ENCODE measurements at regions not wholly inside any gene's neighbourhood (a gene's known extent, or its start where the extent isn't known, plus 50 kb on each side); places are given as distances from the start of the nearest gene placed in this dataset.

GRCh38 chr3:193754719-193755118, 161.7 kb downstream of the OPA1 start:
- DNase-seq (ENCODE audit: low read depth in 4 of 4, low spot score in 3 of 4): no peak

- DNase-seq (ENCODE audit: low read depth in 4 of 4, low spot score in 3 of 4): no peak
Measured at GRCh38 chr3:193756536-193756935, 163.5 kb downstream of the OPA1 start.

- DNase-seq (ENCODE audit: low read depth in 4 of 4, low spot score in 3 of 4): no peak
Measured at GRCh38 chr3:193757457-193757856, 164.4 kb downstream of the OPA1 start.

- DNase-seq (ENCODE audit: low read depth in 4 of 4, low spot score in 3 of 4): no peak
Measured at GRCh38 chr3:193761969-193762368, 169.0 kb downstream of the OPA1 start.

- DNase-seq (ENCODE audit: low read depth in 4 of 4, low spot score in 3 of 4): no peak
Measured at GRCh38 chr3:193762657-193763056, 169.6 kb downstream of the OPA1 start.

GRCh38 chr3:193764959-193765358, 172.0 kb downstream of the OPA1 start:
- no peak for DNase-seq (ENCODE audit: low read depth in 4 of 4, low spot score in 3 of 4)

GRCh38 chr3:193767353-193768069, 174.5 kb downstream of the OPA1 start:
- DNase-seq (ENCODE audit: low read depth in 4 of 4, low spot score in 3 of 4): no peak

GRCh38 chr3:193768070-193768394, 175.0 kb downstream of the OPA1 start:
- DNase-seq (ENCODE audit: low read depth in 4 of 4, low spot score in 3 of 4): no peak

- DNase-seq (ENCODE audit: low read depth in 4 of 4, low spot score in 3 of 4): no peak
Measured at GRCh38 chr3:193769437-193769836, 176.4 kb downstream of the OPA1 start.

- no peak for DNase-seq (ENCODE audit: low read depth in 4 of 4, low spot score in 3 of 4)
Measured at GRCh38 chr3:193771011-193771652, 178.1 kb downstream of the OPA1 start.

- no peak for DNase-seq (ENCODE audit: low read depth in 4 of 4, low spot score in 3 of 4)
Measured at GRCh38 chr3:193771653-193772421, 178.8 kb downstream of the OPA1 start.

GRCh38 chr3:193772422-193772763, 179.4 kb downstream of the OPA1 start:
- DNase-seq (ENCODE audit: low read depth in 4 of 4, low spot score in 3 of 4): no peak

- no peak for DNase-seq (ENCODE audit: low read depth in 4 of 4, low spot score in 3 of 4)
Measured at GRCh38 chr3:193773266-193774220, 180.5 kb downstream of the OPA1 start.

GRCh38 chr3:193774272-193774915, 181.4 kb downstream of the OPA1 start:
- no peak for DNase-seq (ENCODE audit: low read depth in 4 of 4, low spot score in 3 of 4)

- no peak for DNase-seq (ENCODE audit: low read depth in 4 of 4, low spot score in 3 of 4)
Measured at GRCh38 chr3:193774916-193775285, 181.9 kb downstream of the OPA1 start.

- DNase-seq (ENCODE audit: low read depth in 4 of 4, low spot score in 3 of 4): no peak
Measured at GRCh38 chr3:193775421-193776077, 182.5 kb downstream of the OPA1 start.

GRCh38 chr3:193776626-193777358, 183.8 kb downstream of the OPA1 start:
- no peak for DNase-seq (ENCODE audit: low read depth in 4 of 4, low spot score in 3 of 4)

- no peak for DNase-seq (ENCODE audit: low read depth in 4 of 4, low spot score in 3 of 4)
Measured at GRCh38 chr3:193777524-193777923, 184.5 kb downstream of the OPA1 start.

GRCh38 chr3:193778676-193779075, 185.7 kb downstream of the OPA1 start:
- DNase-seq (ENCODE audit: low read depth in 4 of 4, low spot score in 3 of 4): no peak

Data from left renal pelvis (tissue), 4 donors.